Endothelial cell of umbilical vein (primary cell): ENCODE measurements at regions not wholly inside any gene's neighbourhood (a gene's known extent, or its start where the extent isn't known, plus 50 kb on each side); places are given as distances from the start of the nearest gene placed in this dataset.

Source experiments
- POLR2A ChIP-seq: IDR thresholded peaks from 2 replicates; pipeline ENCODE4 v1.6.1; 2012; ENCODE audit warnings: low read depth, mild to moderate bottlenecking, control low read depth, low read length
- TF ChIP-seq, protein P1 (sequence below), 2 donors: IDR thresholded peaks; 1 replicate in 1 of 2; 2 replicates in 1 of 2; pipeline ENCODE4 v1.5.1; 2011; ENCODE audit warnings: low read length in 2 of 2, mild to moderate bottlenecking in 2 of 2, moderate library complexity in 2 of 2, control low read depth in 1 of 2, inconsistent platforms in 1 of 2, low read depth in 1 of 2; ENCODE audit not compliant: insufficient read depth in 1 of 2; ENCODE audit errors: extremely low read depth in 1 of 2

DNA sequence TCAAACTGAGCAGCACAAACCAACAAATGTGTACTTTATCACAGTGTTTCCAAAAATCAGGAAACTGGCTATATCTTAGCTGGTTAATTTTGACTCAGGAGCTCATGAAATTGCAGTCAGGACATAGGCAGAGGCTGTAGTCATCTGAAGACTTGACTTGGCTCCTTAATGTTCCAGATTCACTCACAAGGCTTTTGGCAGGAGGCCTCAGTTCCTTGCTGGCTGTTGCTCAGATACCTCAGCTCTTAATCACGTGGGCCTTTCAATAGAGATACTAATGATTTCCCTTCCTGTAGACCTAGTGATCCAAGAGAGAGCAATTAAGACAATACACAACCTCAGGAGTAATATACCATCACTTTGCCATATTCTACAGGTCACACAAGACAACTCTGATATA lies 537.7 kb downstream of the BRINP3 start:
- TF ChIP-seq, protein P1, sequence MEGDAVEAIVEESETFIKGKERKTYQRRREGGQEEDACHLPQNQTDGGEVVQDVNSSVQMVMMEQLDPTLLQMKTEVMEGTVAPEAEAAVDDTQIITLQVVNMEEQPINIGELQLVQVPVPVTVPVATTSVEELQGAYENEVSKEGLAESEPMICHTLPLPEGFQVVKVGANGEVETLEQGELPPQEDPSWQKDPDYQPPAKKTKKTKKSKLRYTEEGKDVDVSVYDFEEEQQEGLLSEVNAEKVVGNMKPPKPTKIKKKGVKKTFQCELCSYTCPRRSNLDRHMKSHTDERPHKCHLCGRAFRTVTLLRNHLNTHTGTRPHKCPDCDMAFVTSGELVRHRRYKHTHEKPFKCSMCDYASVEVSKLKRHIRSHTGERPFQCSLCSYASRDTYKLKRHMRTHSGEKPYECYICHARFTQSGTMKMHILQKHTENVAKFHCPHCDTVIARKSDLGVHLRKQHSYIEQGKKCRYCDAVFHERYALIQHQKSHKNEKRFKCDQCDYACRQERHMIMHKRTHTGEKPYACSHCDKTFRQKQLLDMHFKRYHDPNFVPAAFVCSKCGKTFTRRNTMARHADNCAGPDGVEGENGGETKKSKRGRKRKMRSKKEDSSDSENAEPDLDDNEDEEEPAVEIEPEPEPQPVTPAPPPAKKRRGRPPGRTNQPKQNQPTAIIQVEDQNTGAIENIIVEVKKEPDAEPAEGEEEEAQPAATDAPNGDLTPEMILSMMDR (IDR thresholded peaks at IDR 0.05; ENCODE audit: extremely low read depth in 1 of 2, insufficient read depth in 1 of 2, low read depth in 1 of 2, low read length in 2 of 2) = no peak
- TF ChIP-seq POLR2A = no peak
